ENCODE measurements at regions not wholly inside any gene's neighbourhood (a gene's known extent, or its start where the extent isn't known, plus 50 kb on each side); places are given as distances from the start of the nearest gene placed in this dataset.

DNA sequence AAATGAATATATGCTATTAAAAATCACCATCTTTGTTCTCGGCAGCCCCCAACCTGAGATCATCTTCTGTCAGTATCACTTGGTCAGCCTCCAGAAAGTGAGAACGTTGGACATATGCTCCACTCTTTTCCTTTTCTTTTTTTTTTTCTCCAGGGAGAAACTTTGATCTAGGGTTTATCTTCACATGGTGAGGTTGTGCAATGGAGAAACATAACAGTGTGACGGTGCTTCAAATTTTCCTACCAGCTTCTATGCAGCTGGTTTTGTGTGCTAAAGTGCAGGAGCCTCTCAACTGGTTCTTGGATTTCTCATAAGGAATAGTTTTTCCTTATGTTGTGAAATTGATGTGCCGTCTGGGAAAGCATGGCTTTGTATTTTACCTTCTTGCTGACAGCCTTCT lies 1202.9 kb downstream of the NCAM2 start:
- H3K4me1 Mint-ChIP-seq = no peaks in the 10 kb centered on the region
- no peaks in the 10 kb centered on the region for H3K27me3 Mint-ChIP-seq
- H3K9me3 Mint-ChIP-seq = no peaks in the 10 kb centered on the region
- DNase-seq = no peak
- no peak overlapping the region for H3K4me3 Mint-ChIP-seq
- no peak overlapping the region for H3K27ac Mint-ChIP-seq
- no peak for ATAC-seq

DNA sequence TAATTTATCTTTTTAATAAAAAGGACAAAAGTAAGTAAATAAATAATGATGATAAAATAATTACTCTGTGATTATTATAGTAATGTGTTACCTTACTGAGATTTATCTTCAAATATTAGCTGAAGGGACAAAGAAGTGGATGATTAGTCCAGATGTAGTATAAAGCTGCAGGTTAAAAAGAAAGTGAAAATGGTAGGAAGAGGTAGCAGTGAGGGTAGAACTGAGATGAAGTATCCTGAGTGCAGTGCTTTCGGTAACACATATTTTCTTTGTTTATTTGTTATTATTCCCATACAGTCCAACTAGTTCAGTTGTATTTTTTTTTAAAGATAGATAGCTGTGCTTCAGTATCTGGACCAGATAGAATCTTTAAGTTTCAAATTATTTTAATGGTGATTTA lies 1203.5 kb downstream of the NCAM2 start:
- H3K27me3 Mint-ChIP-seq = no peaks in the 10 kb centered on the region
- DNase-seq (no peak), ATAC-seq (no peak)
- no peak overlapping the region for H3K27ac Mint-ChIP-seq
- no peaks in the 10 kb centered on the region for H3K9me3 Mint-ChIP-seq
- no peak overlapping the region for H3K4me3 Mint-ChIP-seq
- no peaks in the 10 kb centered on the region for H3K4me1 Mint-ChIP-seq

DNA sequence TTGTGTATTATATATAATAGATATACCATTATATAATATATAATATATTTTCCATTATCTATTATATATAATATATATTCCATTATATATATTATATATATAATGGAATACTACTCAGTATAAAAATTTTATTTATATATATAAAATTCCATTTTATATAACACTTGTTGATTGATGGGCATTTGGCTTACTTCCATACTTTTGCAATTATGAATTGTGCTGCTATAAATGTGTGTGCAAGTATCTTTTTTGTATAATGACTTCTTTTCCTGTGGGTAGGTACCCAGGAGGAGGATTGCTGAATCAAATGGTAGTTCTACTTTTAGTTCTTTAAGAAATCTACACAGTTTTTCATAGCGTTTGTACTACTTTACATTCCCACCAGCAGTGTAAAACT lies 1211.1 kb downstream of the NCAM2 start:
- no peak overlapping the region for H3K27ac Mint-ChIP-seq
- DNase-seq = no peak
- no peaks in the 10 kb centered on the region for H3K9me3 Mint-ChIP-seq
- no peaks in the 10 kb centered on the region for H3K4me1 Mint-ChIP-seq
- H3K4me3 Mint-ChIP-seq = no peak overlapping the region
- ATAC-seq = no peak
- no peaks in the 10 kb centered on the region for H3K27me3 Mint-ChIP-seq

DNA sequence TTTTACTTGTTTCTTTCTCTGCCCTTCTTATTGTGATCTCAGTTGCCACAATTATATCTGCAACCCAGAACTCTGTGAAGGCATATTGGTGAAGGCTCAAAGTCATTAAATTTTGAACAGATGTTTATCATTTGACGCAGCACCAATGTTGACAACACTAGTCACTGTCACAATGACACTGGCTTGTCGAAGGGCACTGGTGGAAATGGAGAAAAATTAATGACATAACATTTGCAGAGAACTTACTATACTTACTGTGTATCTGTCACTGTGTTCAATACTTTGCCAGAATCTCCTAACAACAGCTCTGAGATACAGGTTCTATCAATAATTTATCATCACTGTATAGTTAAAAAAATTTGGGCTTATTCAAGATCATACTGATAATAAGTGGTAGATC lies 1213.7 kb downstream of the NCAM2 start:
- Mint-ChIP-seq H3K9me3 (no peaks in the 10 kb centered on the region), H3K4me1 (no peaks in the 10 kb centered on the region), H3K27me3 (no peaks in the 10 kb centered on the region), H3K27ac (no peak overlapping the region), H3K4me3 (no peak overlapping the region)
- no peak for ATAC-seq
- DNase-seq = no peak

DNA sequence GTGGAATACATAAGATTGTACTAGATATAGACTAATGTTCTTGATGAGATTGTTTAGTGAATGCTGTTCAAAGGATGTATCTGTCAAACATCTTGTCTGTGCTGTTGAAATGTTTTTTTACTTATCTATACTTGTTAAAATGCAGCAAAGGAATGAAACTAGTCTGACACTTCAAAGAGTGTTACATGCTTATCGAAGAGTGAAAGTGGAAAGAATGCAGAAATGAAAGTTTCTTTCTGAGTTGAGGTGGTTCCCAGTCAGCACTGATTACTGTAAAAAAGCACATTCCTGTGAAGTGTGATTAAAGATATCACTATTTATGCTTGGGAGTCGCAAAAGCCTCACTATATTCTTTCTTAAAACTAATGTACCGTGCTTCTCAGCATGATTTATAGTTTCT lies 1225.2 kb downstream of the NCAM2 start:
- H3K4me3 Mint-ChIP-seq = peak overlapping the region; percentile 28 to 69
- H3K27ac Mint-ChIP-seq = no peak overlapping the region
- no peak for DNase-seq

DNA sequence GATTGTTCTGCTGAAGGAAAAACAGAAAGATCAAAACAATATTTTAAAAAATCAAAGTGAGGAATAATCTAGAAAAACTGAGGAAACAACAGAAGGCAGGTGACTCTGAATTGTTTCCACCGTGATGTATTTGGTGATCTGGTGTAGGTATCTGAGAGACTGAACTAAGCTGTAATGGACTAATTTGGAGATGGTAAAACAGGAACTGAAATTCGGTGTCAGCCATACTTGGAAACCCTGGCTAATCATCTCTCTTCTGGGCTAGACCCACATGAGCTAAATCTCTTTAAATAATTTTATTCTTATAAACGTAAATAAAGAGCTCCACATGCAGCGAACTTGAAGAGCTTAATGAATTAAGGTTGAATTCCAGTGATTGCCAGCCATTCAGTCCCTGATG lies 1226.1 kb downstream of the NCAM2 start:
- no peak for ATAC-seq
- Mint-ChIP-seq H3K27me3 (no peaks in the 10 kb centered on the region), H3K4me3 (no peak overlapping the region), H3K4me1 (peaks cover 6% of the 10 kb centered on the region), H3K9me3 (no peaks in the 10 kb centered on the region), H3K27ac (no peak overlapping the region)
- DNase-seq = no peak

More for the DNA sequence above, 1225.2 kb downstream of the NCAM2 start:
- H3K4me1 Mint-ChIP-seq = peaks cover 6% of the 10 kb centered on the region
- no peaks in the 10 kb centered on the region for H3K27me3 Mint-ChIP-seq
- H3K9me3 Mint-ChIP-seq = no peaks in the 10 kb centered on the region
- ATAC-seq = peak; percentile 91

DNA sequence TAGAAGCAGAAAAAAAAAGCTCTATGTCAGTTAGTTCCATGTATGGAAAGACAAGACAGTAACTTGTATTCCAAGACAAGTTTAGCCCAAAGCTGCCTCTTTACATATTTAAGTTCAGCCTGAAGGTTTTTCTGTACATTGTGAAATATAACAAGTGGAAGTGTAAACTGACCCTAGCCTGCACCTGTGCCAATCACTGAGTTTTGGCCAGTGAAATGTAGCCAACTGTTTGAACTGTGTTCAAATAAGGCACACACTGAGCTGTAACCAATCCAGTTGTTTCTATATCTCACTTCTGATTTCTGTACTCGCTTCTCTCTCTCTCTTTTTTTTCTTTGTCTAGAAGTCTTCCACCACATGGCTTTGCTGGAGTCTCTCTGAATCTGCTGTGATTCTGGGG lies 1227.1 kb downstream of the NCAM2 start:
- Mint-ChIP-seq H3K27me3 (no peaks in the 10 kb centered on the region), H3K9me3 (no peaks in the 10 kb centered on the region), H3K4me1 (peaks cover 6% of the 10 kb centered on the region), H3K4me3 (no peak overlapping the region), H3K27ac (no peak overlapping the region)
- no peak for DNase-seq
- ATAC-seq = no peak

DNA sequence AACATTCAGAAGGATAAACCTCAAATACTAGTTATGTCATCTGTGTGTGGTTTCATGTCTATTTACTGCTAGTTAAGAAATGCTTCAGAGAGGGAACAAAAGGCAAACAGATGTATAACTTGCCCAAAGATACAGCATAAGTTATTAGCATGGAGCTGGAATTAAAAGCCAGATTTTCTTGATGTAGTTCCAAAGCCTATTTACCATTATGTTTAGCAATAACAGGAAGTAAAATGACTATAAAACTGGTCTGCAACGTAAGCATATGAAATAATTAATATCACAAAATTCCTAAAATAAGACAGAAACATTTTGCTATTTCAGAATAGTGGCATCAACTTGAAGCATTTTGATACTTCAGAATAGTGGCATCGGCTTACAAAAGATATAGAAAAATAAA lies 1232.8 kb downstream of the NCAM2 start:
- ATAC-seq (no peak), DNase-seq (no peak)
- Mint-ChIP-seq H3K27ac (no peak overlapping the region), H3K4me3 (no peak overlapping the region), H3K9me3 (peaks cover 0 to 10% of the 10 kb centered on the region in 2 donors), H3K27me3 (no peaks in the 10 kb centered on the region), H3K4me1 (no peaks in the 10 kb centered on the region)

DNA sequence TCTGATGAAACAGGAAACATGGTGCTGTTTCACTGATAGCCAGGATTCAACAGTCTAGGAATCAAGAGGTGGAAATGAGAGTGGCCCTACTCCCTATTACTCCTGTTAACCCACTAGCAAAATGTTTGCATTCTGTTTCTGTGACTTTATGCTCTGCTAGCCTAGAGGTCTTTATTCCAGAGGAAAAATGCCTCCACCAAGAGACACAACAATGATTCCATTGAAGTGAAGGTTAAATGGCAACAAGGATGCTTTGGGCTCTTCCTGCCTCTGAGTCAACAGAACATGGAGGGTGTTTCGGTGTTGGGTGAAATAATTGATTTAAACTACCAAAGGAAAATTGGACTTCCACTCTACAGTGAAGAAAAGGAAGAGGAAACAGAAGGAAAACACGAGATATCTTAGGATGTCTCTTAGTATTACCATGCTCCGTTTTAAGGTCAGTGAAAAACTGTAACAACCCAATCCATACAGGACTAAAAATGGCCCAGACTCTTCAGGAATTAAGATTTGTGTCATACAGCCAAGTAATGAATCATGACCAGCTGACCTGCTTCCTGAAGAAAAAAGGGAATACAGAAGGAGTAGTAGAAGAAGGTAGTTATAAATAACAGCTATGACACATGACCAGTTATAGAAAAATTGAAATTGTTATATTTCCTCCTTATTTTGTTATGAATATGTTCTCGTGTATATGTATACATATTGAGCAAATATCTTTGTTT lies 1237.8 kb downstream of the NCAM2 start:
- no peak for DNase-seq

DNA sequence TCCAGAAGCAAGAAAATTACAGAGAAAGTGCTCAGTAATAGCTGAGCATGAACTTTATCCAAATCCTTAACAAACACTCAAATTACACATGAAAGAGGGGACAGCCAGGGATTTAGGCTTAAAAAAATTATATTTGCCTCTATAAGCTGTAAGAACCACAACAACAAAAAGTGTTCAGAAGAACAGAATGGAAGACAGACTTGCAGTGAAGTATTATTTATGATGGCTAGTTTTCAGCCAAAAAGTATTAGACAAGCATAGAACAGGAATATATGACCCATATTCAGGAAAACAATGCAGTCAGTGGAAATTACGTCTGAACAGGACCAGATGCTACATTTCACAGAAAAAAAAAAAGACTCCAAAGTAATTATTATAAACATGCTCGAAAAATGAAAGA lies 1246.3 kb downstream of the NCAM2 start:
- no peak overlapping the region for H3K27ac Mint-ChIP-seq
- DNase-seq = no peak
- H3K4me3 Mint-ChIP-seq = no peak overlapping the region
- H3K4me1 Mint-ChIP-seq = no peaks in the 10 kb centered on the region
- H3K9me3 Mint-ChIP-seq = no peaks in the 10 kb centered on the region
- no peaks in the 10 kb centered on the region for H3K27me3 Mint-ChIP-seq
- ATAC-seq = no peak

More for the DNA sequence above, 1237.8 kb downstream of the NCAM2 start:
- H3K4me3 Mint-ChIP-seq = no peak overlapping the region
- no peak for ATAC-seq
- H3K27ac Mint-ChIP-seq = peak overlapping the region in 1 of 2 donors; percentile 54
- no peaks in the 10 kb centered on the region for H3K27me3 Mint-ChIP-seq
- peaks cover 9 to 20% of the 10 kb centered on the region in 2 donors for H3K9me3 Mint-ChIP-seq
- no peaks in the 10 kb centered on the region for H3K4me1 Mint-ChIP-seq

DNA sequence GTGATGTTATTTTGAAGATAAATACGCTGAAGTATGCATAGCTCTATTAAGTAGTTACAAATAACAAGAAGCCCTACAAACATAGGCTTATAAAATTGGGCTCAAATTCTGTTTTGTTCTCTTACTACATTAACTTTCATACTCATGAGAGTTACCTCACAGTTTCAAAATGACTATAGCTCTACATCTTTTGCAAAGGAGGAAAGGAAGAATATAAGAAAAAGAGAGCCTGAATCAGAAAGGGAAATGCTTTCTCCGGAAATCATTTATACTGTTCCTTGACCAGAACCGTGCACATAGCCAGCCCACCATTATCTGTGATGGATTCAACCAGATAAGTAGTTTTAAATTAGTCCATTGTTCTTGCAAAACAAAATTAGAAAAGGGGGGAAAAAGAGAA lies 1252.1 kb downstream of the NCAM2 start:
- Mint-ChIP-seq H3K27ac (no peak overlapping the region), H3K9me3 (peaks cover 0 to 6% of the 10 kb centered on the region in 2 donors), H3K4me1 (no peaks in the 10 kb centered on the region), H3K4me3 (no peak overlapping the region), H3K27me3 (no peaks in the 10 kb centered on the region)
- no peak for ATAC-seq
- DNase-seq = no peak

DNA sequence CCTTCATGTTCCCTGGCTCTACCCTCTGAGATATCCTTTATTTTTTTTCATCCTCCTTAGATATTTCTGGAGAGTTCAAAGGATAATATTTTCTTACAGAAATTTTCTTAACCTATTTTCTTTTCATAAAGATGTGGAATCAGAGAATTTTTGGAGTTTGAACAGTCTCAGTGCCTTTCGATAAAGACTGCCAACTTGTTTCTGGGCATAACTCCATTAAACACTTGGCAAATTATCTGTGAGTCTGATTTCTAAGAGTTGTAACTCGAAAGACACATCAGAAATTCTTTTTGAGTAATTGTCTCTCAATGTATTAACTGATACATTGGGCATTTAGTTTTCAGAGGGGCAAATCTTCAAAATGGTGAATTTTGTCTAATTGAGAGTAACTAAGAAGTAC lies 1255.6 kb downstream of the NCAM2 start:
- DNase-seq (no peak), ATAC-seq (no peak)
- Mint-ChIP-seq H3K27ac (no peak overlapping the region), H3K27me3 (no peaks in the 10 kb centered on the region), H3K4me1 (no peaks in the 10 kb centered on the region), H3K9me3 (peaks cover 0 to 6% of the 10 kb centered on the region in 2 donors), H3K4me3 (no peak overlapping the region)

DNA sequence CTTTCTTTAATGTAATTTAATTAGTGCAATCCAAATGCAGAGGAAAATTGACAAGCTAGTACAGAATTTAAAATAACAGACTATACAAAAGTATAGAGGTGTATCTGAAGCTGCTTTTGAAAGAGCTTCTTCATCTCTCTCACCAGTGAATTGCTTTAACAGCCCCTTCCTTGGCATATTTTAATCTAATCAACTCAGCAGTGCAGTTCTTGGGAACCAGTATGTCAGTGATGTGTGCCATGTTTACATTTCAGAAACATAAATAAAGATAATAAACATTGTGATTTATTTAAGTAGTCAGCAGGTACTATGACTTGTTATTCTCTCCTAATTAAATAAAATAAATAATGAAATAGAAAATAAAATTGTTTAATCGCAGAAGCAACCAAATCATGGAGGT lies 1260.6 kb downstream of the NCAM2 start:
- Mint-ChIP-seq H3K4me3 (no peak overlapping the region), H3K27me3 (no peaks in the 10 kb centered on the region), H3K4me1 (no peaks in the 10 kb centered on the region), H3K9me3 (peaks cover 0 to 7% of the 10 kb centered on the region in 2 donors), H3K27ac (no peak overlapping the region)
- ATAC-seq = no peak
- no peak for DNase-seq

DNA sequence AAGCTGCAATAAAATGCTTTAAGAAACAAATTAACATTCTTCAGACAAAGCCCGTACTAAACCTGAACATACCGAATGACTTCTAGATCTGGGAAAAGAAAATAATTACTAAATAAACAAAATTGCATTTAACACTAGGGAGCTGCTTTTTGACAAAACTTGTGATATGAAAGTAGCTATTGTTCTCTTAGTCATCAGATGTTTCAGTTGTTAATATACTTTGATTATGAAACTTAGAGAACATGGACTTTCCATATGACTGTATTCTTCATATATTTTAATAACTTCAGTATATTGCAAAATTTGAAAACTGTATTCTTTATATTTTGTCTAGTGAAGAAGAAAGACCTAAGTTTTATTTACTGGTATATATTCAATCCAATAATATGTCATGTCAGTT lies 1262.1 kb downstream of the NCAM2 start:
- Mint-ChIP-seq H3K9me3 (peaks cover 0 to 7% of the 10 kb centered on the region in 2 donors), H3K4me1 (no peaks in the 10 kb centered on the region), H3K4me3 (no peak overlapping the region), H3K27me3 (no peaks in the 10 kb centered on the region), H3K27ac (no peak overlapping the region)
- no peak for DNase-seq
- no peak for ATAC-seq

DNA sequence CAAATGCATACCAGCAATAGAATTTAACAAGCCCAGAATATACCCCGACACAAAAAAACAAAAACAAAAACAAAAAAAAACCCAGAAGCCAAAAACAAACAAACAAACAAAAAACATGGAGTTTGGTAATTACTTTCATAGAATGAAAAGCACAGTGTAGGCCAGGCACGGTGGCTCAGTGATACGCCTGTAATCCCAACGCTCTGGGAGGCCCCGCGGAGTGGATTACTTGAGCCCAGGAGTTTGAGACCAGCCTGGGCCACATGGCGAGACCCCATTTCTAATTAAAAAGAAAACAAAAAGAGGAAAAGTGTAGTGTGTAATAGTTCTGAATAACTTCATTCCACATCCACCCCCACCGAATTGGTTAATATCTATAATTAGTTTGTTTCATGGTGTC lies 1265.7 kb downstream of the NCAM2 start:
- Mint-ChIP-seq H3K27me3 (no peaks in the 10 kb centered on the region), H3K4me3 (no peak overlapping the region), H3K27ac (no peak overlapping the region), H3K4me1 (no peaks in the 10 kb centered on the region), H3K9me3 (peaks cover 4 to 7% of the 10 kb centered on the region in 2 donors)
- ATAC-seq (no peak), DNase-seq (no peak)

DNA sequence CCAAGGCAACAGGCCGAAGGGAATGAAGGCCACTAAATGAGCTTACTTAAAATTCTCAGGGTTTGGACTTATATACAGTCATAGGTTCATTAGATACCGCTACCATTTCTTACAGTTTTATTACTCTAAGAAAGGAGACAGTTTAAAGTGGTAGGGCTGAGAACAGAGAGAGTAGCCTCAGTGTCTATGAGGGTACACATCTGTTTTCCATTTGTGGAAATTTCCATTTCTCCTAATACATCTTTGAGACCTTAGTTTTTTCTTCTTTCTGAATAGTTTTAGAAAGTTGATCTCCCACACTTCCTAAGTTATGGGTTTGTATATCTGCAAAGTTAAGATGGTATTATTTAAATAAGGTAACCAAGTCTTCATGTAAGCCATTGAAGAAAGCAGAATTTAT lies 1279.1 kb downstream of the NCAM2 start:
- Mint-ChIP-seq H3K27me3 (no peaks in the 10 kb centered on the region), H3K27ac (no peak overlapping the region), H3K4me3 (no peak overlapping the region), H3K4me1 (no peaks in the 10 kb centered on the region), H3K9me3 (peaks cover 0 to 7% of the 10 kb centered on the region in 2 donors)
- no peak for DNase-seq
- ATAC-seq = no peak

DNA sequence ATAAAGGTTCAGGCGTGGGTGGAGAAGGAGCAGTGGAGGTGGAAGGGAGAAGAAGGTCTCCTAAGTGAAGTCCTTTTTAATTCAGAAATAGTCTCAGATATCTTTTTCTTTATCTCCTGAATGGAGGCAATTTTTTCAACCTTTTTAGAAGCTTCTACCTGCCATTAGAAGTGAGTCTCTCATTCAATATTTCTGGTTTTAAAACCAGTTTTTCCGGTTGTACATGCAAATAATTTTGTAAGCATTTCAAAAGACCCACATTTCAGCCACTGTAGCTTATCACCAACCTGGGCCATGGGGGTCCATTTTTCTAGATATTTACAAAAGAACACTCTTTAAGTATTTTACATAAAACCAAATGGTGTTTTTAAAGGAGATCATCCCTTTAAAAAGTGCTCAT lies 1280.2 kb downstream of the NCAM2 start:
- H3K9me3 Mint-ChIP-seq = peaks cover 0 to 7% of the 10 kb centered on the region in 2 donors
- ATAC-seq (no peak), DNase-seq (no peak)
- no peaks in the 10 kb centered on the region for H3K27me3 Mint-ChIP-seq
- H3K4me1 Mint-ChIP-seq = no peaks in the 10 kb centered on the region
- no peak overlapping the region for H3K4me3 Mint-ChIP-seq
- no peak overlapping the region for H3K27ac Mint-ChIP-seq

Data from stimulated activated naive CD8-positive, alpha-beta T cell treated with anti-CD3 and anti-CD28 coated beads, Interleukin-15, amount 100 ng/mL, for 72 hours (primary cell).